Parathyroid adenoma (tissue), 2 donors: ENCODE measurements at regions not wholly inside any gene's neighbourhood (a gene's known extent, or its start where the extent isn't known, plus 50 kb on each side); places are given as distances from the start of the nearest gene placed in this dataset.
"Not testable (repeated sequence)": the region's sequence is repeated elsewhere in the genome, so short reads cannot be mapped to it uniquely, and the experiment has no call there.

Experiments
- H2AFZ ChIP-seq: fragments of 300-600 bp; sonication (generic); one replicate; pipeline ENCODE4 v1.7.0; 2017; ENCODE audit warnings: antibody characterized with exemption, mild to moderate bottlenecking
- H3K27ac ChIP-seq: fragments of 300-600 bp; sonication (generic); one replicate; pipeline ENCODE4 v1.7.0; 2017
- H3K27me3 ChIP-seq: fragments of 300-600 bp; sonication (generic); one replicate; pipeline ENCODE4 v1.7.0; 2017; ENCODE audit warnings: low read length; ENCODE audit not compliant: control insufficient read depth, insufficient read depth
- H3K36me3 ChIP-seq: fragments of 300-600 bp; sonication (generic); one replicate; pipeline ENCODE4 v1.7.0; 2017; ENCODE audit warnings: low read length; ENCODE audit not compliant: control insufficient read depth, insufficient read depth
- H3K4me1 ChIP-seq: fragments of 300-600 bp; sonication (generic); one replicate; pipeline ENCODE4 v1.7.0; 2017; ENCODE audit warnings: control low read depth
- H3K4me2 ChIP-seq: fragments of 300-600 bp; sonication (generic); one replicate; pipeline ENCODE4 v1.7.0; 2017; ENCODE audit warnings: low read length
- H3K4me3 ChIP-seq: fragments of 300-600 bp; sonication (generic); one replicate; pipeline ENCODE4 v1.7.0; 2017; ENCODE audit warnings: low read depth, low read length
- H3K79me2 ChIP-seq: fragments of 300-600 bp; sonication (generic); one replicate; pipeline ENCODE4 v1.7.0; 2017; ENCODE audit warnings: control low read depth
- H3K9ac ChIP-seq: fragments of 300-600 bp; sonication (generic); one replicate; pipeline ENCODE4 v1.7.0; 2017; ENCODE audit warnings: mild to moderate bottlenecking
- H3K9me3 ChIP-seq: fragments of 300-600 bp; sonication (generic); one replicate; pipeline ENCODE4 v1.7.0; 2017; ENCODE audit warnings: low read length; ENCODE audit not compliant: control insufficient read depth
- TF ChIP-seq, protein P1 (sequence below): fragments of 300-600 bp; sonication (generic); IDR thresholded peaks from one replicate; pipeline ENCODE4 v1.7.0; 2017; ENCODE audit warnings: antibody characterized with exemption, mild to moderate bottlenecking
- donor health status: primary hyperparathyroidism.

- Histone ChIP-seq H3K4me2 (no peak overlapping the region), H3K27me3 (no peaks in the 10 kb centered on the region), H3K4me1 (no peaks in the 10 kb centered on the region), H3K9me3 (no peaks in the 10 kb centered on the region), H2AFZ (no peak overlapping the region), H3K4me3 (no peak overlapping the region), H3K27ac (no peak overlapping the region), H3K36me3 (no peaks in the 10 kb centered on the region), H3K79me2 (no peaks in the 10 kb centered on the region), H3K9ac (no peak overlapping the region)
- TF ChIP-seq, protein P1, sequence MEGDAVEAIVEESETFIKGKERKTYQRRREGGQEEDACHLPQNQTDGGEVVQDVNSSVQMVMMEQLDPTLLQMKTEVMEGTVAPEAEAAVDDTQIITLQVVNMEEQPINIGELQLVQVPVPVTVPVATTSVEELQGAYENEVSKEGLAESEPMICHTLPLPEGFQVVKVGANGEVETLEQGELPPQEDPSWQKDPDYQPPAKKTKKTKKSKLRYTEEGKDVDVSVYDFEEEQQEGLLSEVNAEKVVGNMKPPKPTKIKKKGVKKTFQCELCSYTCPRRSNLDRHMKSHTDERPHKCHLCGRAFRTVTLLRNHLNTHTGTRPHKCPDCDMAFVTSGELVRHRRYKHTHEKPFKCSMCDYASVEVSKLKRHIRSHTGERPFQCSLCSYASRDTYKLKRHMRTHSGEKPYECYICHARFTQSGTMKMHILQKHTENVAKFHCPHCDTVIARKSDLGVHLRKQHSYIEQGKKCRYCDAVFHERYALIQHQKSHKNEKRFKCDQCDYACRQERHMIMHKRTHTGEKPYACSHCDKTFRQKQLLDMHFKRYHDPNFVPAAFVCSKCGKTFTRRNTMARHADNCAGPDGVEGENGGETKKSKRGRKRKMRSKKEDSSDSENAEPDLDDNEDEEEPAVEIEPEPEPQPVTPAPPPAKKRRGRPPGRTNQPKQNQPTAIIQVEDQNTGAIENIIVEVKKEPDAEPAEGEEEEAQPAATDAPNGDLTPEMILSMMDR, result no peak
Measured at GRCh38 chr2:114350186-114350725, 92.2 kb upstream of the DPP10 start.

GRCh38 chr2:114352988-114353387 is 89.5 kb upstream of the DPP10 start:
- H3K4me3 ChIP-seq, result no peak overlapping the region
- no peak overlapping the region for H3K4me2 ChIP-seq
- no peaks in the 10 kb centered on the region for H3K36me3 ChIP-seq
- H3K9ac ChIP-seq, result no peak overlapping the region
- H3K27me3 ChIP-seq, result no peaks in the 10 kb centered on the region
- H3K4me1 ChIP-seq, result no peaks in the 10 kb centered on the region
- no peaks in the 10 kb centered on the region for H3K9me3 ChIP-seq
- H3K27ac ChIP-seq, result no peak overlapping the region
- no peaks in the 10 kb centered on the region for H3K79me2 ChIP-seq
- H2AFZ ChIP-seq, result no peak overlapping the region
- TF ChIP-seq, protein P1, result no peak

GRCh38 chr2:114354199-114354598 is 88.2 kb upstream of the DPP10 start:
- no peaks in the 10 kb centered on the region for H3K36me3 ChIP-seq
- no peak overlapping the region for H2AFZ ChIP-seq
- H3K27me3 ChIP-seq, result no peaks in the 10 kb centered on the region
- no peak overlapping the region for H3K27ac ChIP-seq
- no peaks in the 10 kb centered on the region for H3K4me1 ChIP-seq
- H3K9ac ChIP-seq, result no peak overlapping the region
- TF ChIP-seq, protein P1, result no peak
- H3K4me2 ChIP-seq, result no peak overlapping the region
- no peaks in the 10 kb centered on the region for H3K79me2 ChIP-seq
- no peak overlapping the region for H3K4me3 ChIP-seq
- H3K9me3 ChIP-seq, result no peaks in the 10 kb centered on the region

DNA sequence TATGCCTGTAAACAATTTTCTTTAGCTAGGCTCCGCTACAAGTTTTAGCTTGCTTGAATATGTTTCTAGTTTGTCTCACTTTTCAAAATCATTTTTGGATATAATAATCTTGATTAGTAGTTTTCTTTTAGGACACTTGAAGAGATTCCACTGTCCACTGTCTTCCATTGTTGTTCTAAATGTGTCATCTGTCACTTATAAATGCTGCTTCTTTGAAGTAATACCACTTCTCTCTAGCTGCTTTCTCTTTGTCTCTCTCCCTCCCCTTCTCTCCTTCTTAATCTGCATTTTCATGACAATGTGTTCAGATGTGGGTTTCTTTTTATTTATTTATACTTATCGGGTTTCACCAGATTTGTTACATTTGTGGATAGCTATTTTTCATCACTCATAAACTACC is 73.7 kb upstream of the DPP10 start:
- TF ChIP-seq, protein P1, result no peak
- Histone ChIP-seq H2AFZ (no peak overlapping the region), H3K36me3 (peaks cover 2% of the 10 kb centered on the region), H3K79me2 (no peaks in the 10 kb centered on the region), H3K27me3 (no peaks in the 10 kb centered on the region), H3K9me3 (no peaks in the 10 kb centered on the region), H3K4me2 (no peak overlapping the region), H3K9ac (no peak overlapping the region), H3K4me3 (no peak overlapping the region), H3K4me1 (no peaks in the 10 kb centered on the region), H3K27ac (no peak overlapping the region)

- H3K9ac ChIP-seq, H2AFZ ChIP-seq, H3K4me3 ChIP-seq, H3K27ac ChIP-seq, H3K4me2 ChIP-seq, H3K4me1 ChIP-seq, H3K27me3 ChIP-seq, H3K9me3 ChIP-seq, H3K79me2 ChIP-seq, H3K36me3 ChIP-seq: not testable (repeated sequence)
Measured at GRCh38 chr2:114371721-114372120, 70.7 kb upstream of the DPP10 start.
